GM23248 (cell line): ENCODE measurements at regions not wholly inside any gene's neighbourhood (a gene's known extent, or its start where the extent isn't known, plus 50 kb on each side); places are given as distances from the start of the nearest gene placed in this dataset.

Experiments
- DNase-seq: peaks from one replicate; pipeline ENCODE4 v3.0.0-alpha.2; 2015
- H2AFZ ChIP-seq: fragments of 200-600 bp; sonication (generic); 2 replicates; pipeline ENCODE4 v1.6.1; 2016; ENCODE audit warnings: antibody characterized with exemption
- H3F3A ChIP-seq: fragments of 200-600 bp; sonication (generic); 2 replicates; pipeline ENCODE4 v1.6.1; 2016; ENCODE audit warnings: mild to moderate bottlenecking, antibody characterized with exemption, mixed run types; ENCODE audit not compliant: insufficient read depth
- H3K27ac ChIP-seq: fragments of 200-600 bp; sonication (generic); 2 replicates; pipeline ENCODE4 v1.5.1; 2016; ENCODE audit warnings: mild to moderate bottlenecking
- H3K27me3 ChIP-seq: fragments of 200-600 bp; sonication (generic); replicated peaks from 2 replicates; pipeline ENCODE4 v1.6.1; 2016; ENCODE audit warnings: mild to moderate bottlenecking; ENCODE audit not compliant: insufficient read depth
- H3K36me3 ChIP-seq: fragments of 200-600 bp; sonication (generic); 2 replicates; pipeline ENCODE4 v1.6.1; 2016; ENCODE audit warnings: low read depth, mild to moderate bottlenecking
- H3K4me1 ChIP-seq: fragments of 200-600 bp; sonication (generic); 2 replicates; pipeline ENCODE4 v1.6.1; 2016; ENCODE audit warnings: mild to moderate bottlenecking; ENCODE audit not compliant: insufficient read depth
- H3K4me2 ChIP-seq: fragments of 200-600 bp; sonication (generic); one replicate; pipeline ENCODE4 v1.6.1; 2016; ENCODE audit warnings: mild to moderate bottlenecking; ENCODE audit not compliant: unreplicated experiment
- H3K4me3 ChIP-seq: fragments of 200-600 bp; sonication (generic); 2 replicates; pipeline ENCODE4 v1.5.1; 2016; ENCODE audit warnings: mild to moderate bottlenecking
- H3K79me2 ChIP-seq: fragments of 200-600 bp; sonication (generic); 2 replicates; pipeline ENCODE4 v1.6.1; 2016; ENCODE audit warnings: mild to moderate bottlenecking; ENCODE audit not compliant: insufficient read depth
- H3K9ac ChIP-seq: fragments of 200-600 bp; sonication (generic); 2 replicates; pipeline ENCODE4 v1.6.1; 2016; ENCODE audit warnings: mild to moderate bottlenecking
- H3K9me2 ChIP-seq: fragments of 200-600 bp; sonication (generic); 2 replicates; pipeline ENCODE4 v1.6.1; 2016; ENCODE audit warnings: mixed run types, mild to moderate bottlenecking, moderate library complexity; ENCODE audit not compliant: insufficient read depth
- H3K9me3 ChIP-seq: fragments of 200-600 bp; sonication (generic); one replicate; pipeline ENCODE4 v1.6.1; 2017; ENCODE audit warnings: low read depth
- H4K20me1 ChIP-seq: fragments of 200-600 bp; sonication (generic); 2 replicates; pipeline ENCODE4 v1.6.0; 2016; ENCODE audit not compliant: insufficient read depth
- EZH2 ChIP-seq: fragments of 200-600 bp; sonication (generic); IDR thresholded peaks from 2 replicates; pipeline ENCODE4 v1.6.1; 2018; ENCODE audit warnings: antibody characterized with exemption, mild to moderate bottlenecking; ENCODE audit not compliant: insufficient read depth, poor library complexity, severe bottlenecking
- EZH2phosphoT487 ChIP-seq: fragments of 200-600 bp; sonication (generic); IDR thresholded peaks from 2 replicates; pipeline ENCODE4 v1.6.1; 2018; ENCODE audit warnings: antibody characterized with exemption, moderate library complexity, mild to moderate bottlenecking, low read depth; ENCODE audit not compliant: insufficient read depth
- WGBS, 2 experiments: methylation state at CpG; one replicate each; pipeline ENCODE4 v1.1.6; 2015 to 2017; ENCODE audit warnings: low lambda C conversion rate in 2 of 2, low coverage in 1 of 2; ENCODE audit errors: missing lambda C conversion rate in 2 of 2; 5-methylcytosine and 5-hydroxymethylcytosine counted together
- in situ Hi-C: fragments of 300-500 bp; cut with MboI; formaldehyde crosslinking; loops from 2 replicates; pipeline ENCODE4 v1.15.0; 2020

DNA sequence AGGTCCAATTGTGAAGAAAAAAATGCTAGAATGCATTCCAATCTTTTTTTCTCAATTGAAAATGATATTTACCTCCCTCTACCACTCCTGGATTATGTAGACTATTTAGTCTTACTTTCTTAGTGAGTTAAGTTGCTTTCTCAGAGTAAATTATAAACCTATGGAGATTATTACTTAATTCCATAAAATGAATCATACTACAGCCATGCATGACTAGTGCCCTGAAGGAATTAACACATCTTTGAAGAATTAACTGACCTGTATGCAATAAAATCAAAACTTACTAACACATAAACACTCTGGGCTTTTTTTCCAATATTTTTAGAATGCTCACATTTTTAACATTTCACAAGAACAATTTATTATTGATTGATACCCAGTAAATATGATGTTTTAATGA is 379.4 kb upstream of the DACH1 start:
- no peaks in the 10 kb centered on the region for H3K36me3 ChIP-seq
- no peaks in the 10 kb centered on the region for H3F3A ChIP-seq
- H3K27ac ChIP-seq = no peak overlapping the region
- no peaks in the 10 kb centered on the region for H3K9me2 ChIP-seq
- H3K9ac ChIP-seq = no peak overlapping the region
- H3K4me1 ChIP-seq = no peaks in the 10 kb centered on the region
- no peaks in the 10 kb centered on the region for H3K27me3 ChIP-seq
- H2AFZ ChIP-seq = no peak overlapping the region
- no peak for DNase-seq
- H3K9me3 ChIP-seq = no peaks in the 10 kb centered on the region
- H3K4me3 ChIP-seq = no peak overlapping the region
- H3K79me2 ChIP-seq = no peaks in the 10 kb centered on the region
- H4K20me1 ChIP-seq = no peaks in the 10 kb centered on the region
- no peak overlapping the region for H3K4me2 ChIP-seq
- TF ChIP-seq EZH2phosphoT487 = no peak
- TF ChIP-seq EZH2 = no peak
- in situ Hi-C loops = no loop called here

DNA sequence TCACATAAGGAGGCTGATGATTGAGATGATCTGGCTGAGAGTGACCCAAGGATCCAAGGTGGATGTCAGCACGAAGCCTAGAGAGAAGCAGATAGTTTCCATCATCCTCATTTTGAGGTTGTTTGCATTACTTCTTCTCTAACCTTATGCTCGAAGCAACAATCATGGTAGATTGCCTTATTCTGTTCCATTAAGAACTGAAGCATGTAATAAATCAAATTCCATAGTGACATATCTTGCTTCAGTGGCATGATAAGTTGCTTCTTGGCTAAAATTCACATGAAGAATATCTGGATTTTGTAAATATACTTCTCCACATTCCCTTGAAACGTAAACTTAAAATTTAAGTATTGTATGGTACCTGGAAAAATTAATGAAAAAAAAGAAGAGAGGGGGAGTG is 377.8 kb upstream of the DACH1 start:
- DNase-seq = no peak
- no peak overlapping the region for H3K27ac ChIP-seq
- H4K20me1 ChIP-seq = no peaks in the 10 kb centered on the region
- no peaks in the 10 kb centered on the region for H3K79me2 ChIP-seq
- no peak overlapping the region for H3K4me3 ChIP-seq
- TF ChIP-seq EZH2 (no peak), EZH2phosphoT487 (no peak)
- no peak overlapping the region for H3K4me2 ChIP-seq
- H3K9ac ChIP-seq = no peak overlapping the region
- no peaks in the 10 kb centered on the region for H3F3A ChIP-seq
- H3K36me3 ChIP-seq = no peaks in the 10 kb centered on the region
- in situ Hi-C loops = no loop called here
- no peaks in the 10 kb centered on the region for H3K4me1 ChIP-seq
- no peak overlapping the region for H2AFZ ChIP-seq
- H3K9me3 ChIP-seq = no peaks in the 10 kb centered on the region
- H3K9me2 ChIP-seq = no peaks in the 10 kb centered on the region
- H3K27me3 ChIP-seq = no peaks in the 10 kb centered on the region
- 8 to 9% methylated on average over 3 of the region's 3 CpGs for WGBS, 2 experiments

DNA sequence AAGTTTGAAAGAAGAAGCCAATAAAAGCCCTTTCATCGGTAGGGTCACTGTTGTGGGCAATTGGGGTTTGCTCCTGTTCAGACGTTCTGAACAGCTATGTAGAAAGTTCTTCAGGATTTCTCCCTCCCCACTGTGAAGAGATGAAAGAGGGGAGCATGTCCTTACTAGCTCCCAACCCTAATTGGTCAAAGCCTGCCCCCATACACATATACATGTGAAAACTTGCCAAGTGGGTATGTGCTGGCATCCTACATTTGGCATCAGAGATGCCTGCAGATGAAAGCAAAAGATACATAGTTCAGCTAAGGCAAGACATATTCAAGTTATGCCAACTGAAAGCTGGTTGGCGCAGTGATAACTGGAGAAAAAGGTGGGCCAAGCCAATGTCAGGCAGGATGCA is 363.1 kb upstream of the DACH1 start:
- Histone ChIP-seq H3K4me1 (no peaks in the 10 kb centered on the region), H3K27me3 (no peaks in the 10 kb centered on the region), H2AFZ (no peak overlapping the region), H3K9me3 (no peaks in the 10 kb centered on the region), H3K9ac (no peak overlapping the region), H3K36me3 (no peaks in the 10 kb centered on the region), H3K4me3 (no peak overlapping the region), H4K20me1 (no peaks in the 10 kb centered on the region), H3K4me2 (no peak overlapping the region), H3K9me2 (no peaks in the 10 kb centered on the region), H3K27ac (no peak overlapping the region), H3F3A (no peaks in the 10 kb centered on the region), H3K79me2 (no peaks in the 10 kb centered on the region)
- WGBS, 2 experiments = 22 to 24% methylated on average over 3 of the region's 3 CpGs
- DNase-seq = no peak
- TF ChIP-seq EZH2phosphoT487 (no peak), EZH2 (no peak)
- in situ Hi-C loops = no loop called here

DNA sequence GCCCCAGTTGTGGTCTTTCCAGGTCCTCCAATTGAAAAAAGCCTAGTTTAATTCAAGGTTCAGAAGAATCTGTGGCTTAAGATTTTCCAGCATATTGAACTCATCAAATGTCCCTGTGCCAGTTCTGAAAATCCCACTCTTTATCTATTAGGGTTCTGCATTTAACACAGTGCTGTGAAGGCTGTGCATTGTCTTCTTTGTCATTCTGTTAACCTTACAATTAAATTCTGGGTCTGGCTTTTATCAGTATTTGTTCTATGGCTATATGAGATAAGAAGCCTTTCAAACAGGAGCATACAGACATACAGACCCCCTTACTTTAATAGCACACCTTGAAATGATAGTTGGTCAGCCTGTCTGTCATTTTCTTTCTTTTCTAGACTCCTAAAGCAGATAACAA is 362.1 kb upstream of the DACH1 start:
- H2AFZ ChIP-seq = no peak overlapping the region
- H3K9ac ChIP-seq = no peak overlapping the region
- no peaks in the 10 kb centered on the region for H3K36me3 ChIP-seq
- no peaks in the 10 kb centered on the region for H4K20me1 ChIP-seq
- no peaks in the 10 kb centered on the region for H3K79me2 ChIP-seq
- no peak overlapping the region for H3K27ac ChIP-seq
- H3K9me3 ChIP-seq = no peaks in the 10 kb centered on the region
- TF ChIP-seq EZH2phosphoT487 = no peak
- TF ChIP-seq EZH2 = no peak
- no peaks in the 10 kb centered on the region for H3K9me2 ChIP-seq
- DNase-seq = no peak
- in situ Hi-C loops = no loop called here
- no peaks in the 10 kb centered on the region for H3K4me1 ChIP-seq
- H3K27me3 ChIP-seq = no peaks in the 10 kb centered on the region
- H3F3A ChIP-seq = no peaks in the 10 kb centered on the region
- H3K4me3 ChIP-seq = no peak overlapping the region
- H3K4me2 ChIP-seq = no peak overlapping the region

DNA sequence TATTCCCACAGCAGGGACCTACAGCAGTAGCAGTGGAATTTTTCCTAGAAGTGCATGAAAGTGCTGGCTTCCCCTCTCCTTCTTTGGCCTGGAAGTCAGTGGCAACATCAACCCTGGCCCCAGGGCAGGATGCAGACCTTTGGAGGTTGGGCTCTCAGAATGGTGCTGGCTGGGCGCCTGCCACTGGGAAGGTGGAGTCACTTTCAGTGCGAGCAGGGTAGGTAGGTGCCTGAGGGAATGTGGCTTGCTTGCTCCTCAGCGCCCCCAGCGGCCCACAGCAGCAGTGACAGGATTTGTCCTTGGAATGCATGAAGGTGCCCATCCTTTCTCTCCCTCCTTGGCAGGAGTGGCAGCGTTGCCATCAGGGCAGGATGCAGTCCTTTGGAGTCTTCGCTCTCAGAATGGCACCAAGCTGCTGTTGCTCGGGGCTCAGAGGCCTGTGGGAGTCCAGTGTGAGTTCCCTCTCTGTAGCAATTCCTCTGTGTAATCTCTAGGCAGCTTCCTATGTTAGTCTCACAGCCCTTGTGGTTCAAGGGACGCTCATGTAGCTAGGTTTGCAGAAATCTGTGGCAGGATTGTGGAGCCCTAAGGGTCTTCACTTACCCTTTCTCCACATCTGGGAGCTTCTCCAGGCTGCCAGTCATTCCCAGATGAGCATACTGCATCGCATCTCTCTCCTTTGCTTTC is 354.4 kb upstream of the DACH1 start:
- Histone ChIP-seq H3K9ac (no peak overlapping the region), H3K4me1 (no peaks in the 10 kb centered on the region), H4K20me1 (no peaks in the 10 kb centered on the region), H3F3A (no peaks in the 10 kb centered on the region), H3K27me3 (no peaks in the 10 kb centered on the region), H3K79me2 (no peaks in the 10 kb centered on the region), H3K36me3 (no peaks in the 10 kb centered on the region), H3K4me3 (no peak overlapping the region), H3K9me3 (no peaks in the 10 kb centered on the region), H3K9me2 (no peaks in the 10 kb centered on the region), H3K27ac (no peak overlapping the region), H3K4me2 (no peak overlapping the region), H2AFZ (no peak overlapping the region)
- TF ChIP-seq EZH2 (no peak), EZH2phosphoT487 (no peak)
- 16 to 19% methylated on average over 8 to 9 of the region's 9 CpGs for WGBS, 2 experiments
- no peak for DNase-seq
- in situ Hi-C loops = no loop called here
